B cell (primary cell): ENCODE measurements at regions not wholly inside any gene's neighbourhood (a gene's known extent, or its start where the extent isn't known, plus 50 kb on each side); places are given as distances from the start of the nearest gene placed in this dataset.
"Not testable (repeated sequence)": the region's sequence is repeated elsewhere in the genome, so short reads cannot be mapped to it uniquely, and the experiment has no call there.

Source experiments
- ATAC-seq: fragments of 200-7000 bp; cut with Tn5 transposase; one replicate; pipeline ENCODE4 v1.10.0; 2021; ENCODE audit warnings: low read depth, mild to moderate bottlenecking, moderate number of reproducible peaks, moderate library complexity
- CTCF ChIA-PET: fragments of 350-600 bp; sonication (Branson Sonifier 250); formaldehyde crosslinking; loops from one replicate; lab custom pipeline; 2021; ENCODE audit warnings: antibody characterized with exemption, inconsistent platforms; lab: Charles Lee
- POLR2A ChIA-PET: fragments of 350-600 bp; sonication (Branson Sonifier 250); formaldehyde crosslinking; loops from one replicate; lab custom pipeline; 2021; ENCODE audit warnings: antibody characterized with exemption; lab: Charles Lee
- DNase-seq: peaks from one replicate; pipeline ENCODE4 v3.0.0; 2013
- H2AFZ ChIP-seq: 2 replicates; pipeline ENCODE4 v1.6.1; 2012; ENCODE audit warnings: mild to moderate bottlenecking, low read depth, low read length; ENCODE audit not compliant: insufficient read depth, poor library complexity, severe bottlenecking
- H3K27ac ChIP-seq, 2 donors: 1 replicate in 1 of 2; 2 replicates in 1 of 2; pipeline ENCODE4 v1.5.1; 2012 to 2013; ENCODE audit warnings: low read length in 2 of 2, mild to moderate bottlenecking in 2 of 2, moderate library complexity in 1 of 2
- H3K27me3 ChIP-seq, 4 experiments: fragments of 200-600 bp in 1 of 4; sonication (generic) in 1 of 4; replicated peaks in 1 of 4; 1 replicate in 2 of 4; 2 replicates in 2 of 4; pipeline versions ENCODE4 v1.6.1 to v1.7.0; 2013 to 2016; ENCODE audit warnings: low read length in 3 of 4, mild to moderate bottlenecking in 2 of 4, mixed read lengths in 1 of 4, moderate library complexity in 1 of 4; ENCODE audit not compliant: insufficient read depth in 4 of 4, control insufficient read depth in 3 of 4; ENCODE audit errors: control extremely low read depth in 1 of 4
- H3K36me3 ChIP-seq, 2 experiments: replicated peaks in 1 of 2; 1 replicate in 1 of 2; 2 replicates in 1 of 2; pipeline versions ENCODE4 v1.6.1 to v1.7.1; 2013; ENCODE audit warnings: low read length in 1 of 2; ENCODE audit not compliant: insufficient read depth in 2 of 2, control insufficient read depth in 1 of 2; ENCODE audit errors: control extremely low read depth in 1 of 2, extremely low read depth in 1 of 2
- H3K4me1 ChIP-seq, 2 donors: fragments of 200-600 bp in 1 of 2; sonication (generic) in 1 of 2; 1 replicate in 1 of 2; 2 replicates in 1 of 2; pipeline versions ENCODE4 v1.5.1 to v1.6.1; 2013 to 2017; ENCODE audit warnings: low read length in 2 of 2; ENCODE audit not compliant: control insufficient read depth in 2 of 2, insufficient read depth in 2 of 2
- H3K4me2 ChIP-seq: replicated peaks from 2 replicates; pipeline ENCODE3; 2012; ENCODE audit warnings: mild to moderate bottlenecking, low read depth, low read length; ENCODE audit not compliant: poor library complexity, severe bottlenecking
- H3K4me3 ChIP-seq, 5 experiments: fragments of 200-600 bp in 1 of 5; sonication (generic) in 1 of 5; 1 replicate in 3 of 5; 2 replicates in 2 of 5; pipeline versions ENCODE4 v1.5.1 to v1.7.0; 2011 to 2016; ENCODE audit warnings: low read length in 4 of 5, mild to moderate bottlenecking in 4 of 5, low read depth in 2 of 5, control low read depth in 1 of 5, moderate library complexity in 1 of 5; ENCODE audit not compliant: insufficient read depth in 1 of 5; ENCODE audit errors: control extremely low read depth in 1 of 5, extremely low read depth in 1 of 5
- H3K79me2 ChIP-seq: fragments of 200-600 bp; sonication (generic); one replicate; pipeline ENCODE4 v1.6.0; 2016; ENCODE audit warnings: low read length; ENCODE audit not compliant: control insufficient read depth, insufficient read depth
- H3K9ac ChIP-seq: fragments of 200-600 bp; sonication (generic); 2 replicates; pipeline ENCODE4 v1.6.1; 2017; ENCODE audit warnings: mild to moderate bottlenecking, low read length, moderate library complexity
- H3K9me3 ChIP-seq, 3 donors: one replicate each; pipeline versions ENCODE4 v1.6.1 to v1.7.1; 2013; ENCODE audit warnings: low read length in 2 of 3; ENCODE audit not compliant: control insufficient read depth in 2 of 3, insufficient read depth in 1 of 3; ENCODE audit errors: control extremely low read depth in 1 of 3
- H4K20me1 ChIP-seq: 2 replicates; pipeline ENCODE4 v1.6.0; 2012; ENCODE audit warnings: mild to moderate bottlenecking, low read length; ENCODE audit not compliant: insufficient read depth, control insufficient read depth, poor library complexity, severe bottlenecking
- H3K27ac Mint-ChIP-seq: one replicate; pipeline ENCODE4 v1.8.0; 2021; ENCODE audit warnings: mixed read lengths
- H3K27me3 Mint-ChIP-seq: one replicate; pipeline ENCODE4 v1.8.0; 2021; ENCODE audit warnings: mixed read lengths
- H3K4me1 Mint-ChIP-seq: one replicate; pipeline ENCODE4 v1.8.0; 2021; ENCODE audit warnings: mixed read lengths
- H3K4me3 Mint-ChIP-seq: one replicate; pipeline ENCODE4 v1.8.0; 2021; ENCODE audit warnings: mixed read lengths
- H3K9me3 Mint-ChIP-seq: one replicate; pipeline ENCODE4 v1.8.0; 2022; ENCODE audit warnings: mixed read lengths; ENCODE audit not compliant: insufficient read depth
- WGBS: methylation state at CpG from one replicate; pipeline ENCODE4 v1.1.5; 2013; ENCODE audit warnings: missing lambda C conversion rate; ENCODE audit not compliant: insufficient coverage; 5-methylcytosine and 5-hydroxymethylcytosine counted together
- intact Hi-C: fragments of 100-400 bp; cut with micrococcal nuclease; formaldehyde crosslinking; loops from one replicate; pipeline ENCODE4 v1.10.0; 2022

DNA sequence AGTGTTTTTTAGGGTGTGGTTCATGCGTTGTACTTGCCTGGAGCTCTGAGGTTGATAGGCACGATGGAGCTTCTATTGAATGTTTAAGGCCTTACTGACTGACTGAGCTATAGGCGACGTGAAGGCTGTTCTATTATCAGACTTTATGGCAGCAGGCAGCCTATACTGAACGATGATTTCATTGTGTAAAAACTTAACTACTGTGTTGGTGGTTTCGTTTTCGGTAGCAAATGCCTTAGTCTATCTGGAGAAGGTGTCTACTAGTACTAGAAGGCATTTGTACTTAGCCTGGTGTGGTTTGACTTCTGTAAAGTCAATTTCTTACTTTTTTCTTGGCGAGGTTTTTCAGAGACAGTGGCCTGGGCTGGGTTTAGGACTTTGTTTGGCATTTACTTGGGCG lies 194.4 kb downstream of the OTOP1 start:
- CTCF ChIA-PET, intact Hi-C loops, H2AFZ ChIP-seq, H3K4me3 ChIP-seq, POLR2A ChIA-PET, H3K4me3 Mint-ChIP-seq, H3K9me3 Mint-ChIP-seq, H3K27me3 ChIP-seq, H3K9me3 ChIP-seq, H3K27ac ChIP-seq, H4K20me1 ChIP-seq, H3K4me1 ChIP-seq, H3K4me2 ChIP-seq, ATAC-seq, DNase-seq, H3K36me3 ChIP-seq, H3K27ac Mint-ChIP-seq, H3K4me1 Mint-ChIP-seq, H3K79me2 ChIP-seq, H3K9ac ChIP-seq: not testable (repeated sequence)
- 96% methylated on average over 7 of the region's 9 CpGs for WGBS
- peaks cover 21% of the 10 kb centered on the region for H3K27me3 Mint-ChIP-seq

DNA sequence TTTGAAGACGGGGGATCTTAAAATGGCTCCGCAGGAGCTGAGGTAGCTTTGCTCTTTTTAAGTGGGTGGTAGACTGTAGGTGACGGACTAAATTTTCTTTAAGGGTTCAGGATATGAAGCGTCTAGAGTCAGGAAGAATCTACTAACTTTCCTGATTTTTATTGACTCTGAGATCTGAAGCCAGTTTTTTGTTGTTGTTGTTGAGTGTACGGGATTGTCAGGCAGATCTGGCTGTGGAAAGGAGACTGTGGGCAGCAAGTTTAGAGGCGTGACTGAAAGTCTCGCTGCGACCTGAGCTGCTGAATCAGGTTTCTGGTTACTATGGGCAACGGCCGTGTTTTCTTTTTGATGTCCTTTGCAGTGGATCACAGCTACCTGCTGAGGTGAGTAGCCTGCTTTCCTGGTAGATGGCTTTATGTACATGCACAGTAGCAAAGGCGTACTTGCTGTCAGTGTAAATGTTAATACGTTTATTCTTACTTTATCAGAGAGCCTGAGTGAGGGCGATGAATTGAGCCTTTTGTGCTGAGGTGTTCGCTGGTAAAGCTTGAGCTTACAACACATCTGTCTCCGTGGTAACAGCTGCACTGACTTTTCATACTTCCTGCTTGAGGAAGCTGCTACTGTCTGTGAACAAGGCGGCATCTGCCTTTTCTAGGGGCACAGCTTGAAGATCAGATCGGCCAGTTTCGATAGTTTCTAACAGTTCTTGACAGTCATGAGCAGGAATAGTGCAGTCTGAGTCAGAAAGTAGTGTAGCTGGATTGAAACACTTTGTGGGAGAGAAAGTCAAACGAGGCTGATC lies 193.7 kb downstream of the OTOP1 start:
- intact Hi-C loops, result not testable (repeated sequence)
- peaks cover 21% of the 10 kb centered on the region for H3K27me3 Mint-ChIP-seq

GRCh38 chr4:4037399-4038138 lies 189.2 kb downstream of the OTOP1 start:
- H3K27me3 ChIP-seq, H2AFZ ChIP-seq, H4K20me1 ChIP-seq, H3K9me3 ChIP-seq, H3K27ac Mint-ChIP-seq, H3K4me3 ChIP-seq, H3K27ac ChIP-seq, POLR2A ChIA-PET, H3K4me1 ChIP-seq, ATAC-seq, H3K9ac ChIP-seq, H3K79me2 ChIP-seq, H3K4me3 Mint-ChIP-seq, H3K36me3 ChIP-seq, CTCF ChIA-PET, DNase-seq, H3K4me1 Mint-ChIP-seq, H3K9me3 Mint-ChIP-seq, intact Hi-C loops, H3K4me2 ChIP-seq: not testable (repeated sequence)
- 87% methylated on average over 8 of the region's 9 CpGs for WGBS
- H3K27me3 Mint-ChIP-seq, result peaks cover 23% of the 10 kb centered on the region

More for the DNA sequence above, 193.7 kb downstream of the OTOP1 start:
- H3K36me3 ChIP-seq, POLR2A ChIA-PET, H3K27ac Mint-ChIP-seq, H3K4me2 ChIP-seq, H3K4me1 Mint-ChIP-seq, H3K4me1 ChIP-seq, DNase-seq, H3K27me3 ChIP-seq, H3K27ac ChIP-seq, H3K9me3 ChIP-seq, H3K9ac ChIP-seq, H3K4me3 ChIP-seq, ATAC-seq, H2AFZ ChIP-seq, H3K4me3 Mint-ChIP-seq, CTCF ChIA-PET, H3K79me2 ChIP-seq, H3K9me3 Mint-ChIP-seq, H4K20me1 ChIP-seq: not testable (repeated sequence)
- WGBS, result 80% methylated on average over 10 of the region's 19 CpGs

- H3K27ac ChIP-seq, ATAC-seq, H3K4me2 ChIP-seq, H3K36me3 ChIP-seq, H3K27me3 ChIP-seq, H3K9ac ChIP-seq, H3K27ac Mint-ChIP-seq, POLR2A ChIA-PET, intact Hi-C loops, H3K9me3 ChIP-seq, H2AFZ ChIP-seq, CTCF ChIA-PET, H3K79me2 ChIP-seq, H3K9me3 Mint-ChIP-seq, H4K20me1 ChIP-seq, H3K4me3 ChIP-seq, H3K4me3 Mint-ChIP-seq, DNase-seq, H3K4me1 ChIP-seq: not testable (repeated sequence)
- peaks cover 11% of the 10 kb centered on the region for H3K4me1 Mint-ChIP-seq
- 100% methylated on average over 1 of the region's 3 CpGs for WGBS
- H3K27me3 Mint-ChIP-seq, result peaks cover 46% of the 10 kb centered on the region
Measured at GRCh38 chr4:4045823-4046222, 180.9 kb downstream of the OTOP1 start.
